ENCODE measurements at regions not wholly inside any gene's neighbourhood (a gene's known extent, or its start where the extent isn't known, plus 50 kb on each side); places are given as distances from the start of the nearest gene placed in this dataset.

DNA sequence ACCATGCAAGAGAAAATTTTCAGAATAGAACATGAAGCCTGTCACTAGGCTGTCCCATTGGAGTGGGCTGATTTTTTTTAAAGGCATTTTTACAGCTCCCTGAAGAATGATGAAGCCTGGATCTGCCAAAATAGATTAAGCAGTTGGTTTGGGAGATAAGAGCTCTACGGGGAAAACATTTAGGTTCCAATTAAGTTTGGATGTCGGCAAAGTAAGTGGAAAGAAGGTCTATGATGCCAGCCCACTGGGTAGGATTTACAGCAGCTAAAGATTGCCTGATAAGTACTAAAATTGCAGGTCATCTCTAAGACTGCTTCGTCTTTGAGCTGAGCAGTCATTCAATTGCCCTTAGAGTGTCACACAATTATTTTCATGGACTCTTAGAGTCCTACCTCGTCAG lies 939.2 kb upstream of the CELF2 start:
- DNase-seq (ENCODE audit: low read depth in 1 of 2, low spot score in 1 of 2) (no peak), ATAC-seq (no peak), FAIRE-seq (no peak)
- TF ChIP-seq KDM1A (IDR thresholded peaks at IDR 0.05; ENCODE audit: low read depth): no peak
- ChIA-PET POLR2A (no interaction called here), CTCF (no interaction called here)
- no peak overlapping the region for H3K4me2 ChIP-seq
- H3K4me3 ChIP-seq: no peak overlapping the region
- no peaks in the 10 kb centered on the region for H3K4me1 ChIP-seq
- WGBS (ENCODE audit: missing lambda C conversion rate): 7% methylated on average over 4 of the region's 4 CpGs
- H3K9me3 ChIP-seq: peaks cover 3% of the 10 kb centered on the region; the same call in 1 of the 3 replicates
- no peak overlapping the region for H3K27ac ChIP-seq

DNA sequence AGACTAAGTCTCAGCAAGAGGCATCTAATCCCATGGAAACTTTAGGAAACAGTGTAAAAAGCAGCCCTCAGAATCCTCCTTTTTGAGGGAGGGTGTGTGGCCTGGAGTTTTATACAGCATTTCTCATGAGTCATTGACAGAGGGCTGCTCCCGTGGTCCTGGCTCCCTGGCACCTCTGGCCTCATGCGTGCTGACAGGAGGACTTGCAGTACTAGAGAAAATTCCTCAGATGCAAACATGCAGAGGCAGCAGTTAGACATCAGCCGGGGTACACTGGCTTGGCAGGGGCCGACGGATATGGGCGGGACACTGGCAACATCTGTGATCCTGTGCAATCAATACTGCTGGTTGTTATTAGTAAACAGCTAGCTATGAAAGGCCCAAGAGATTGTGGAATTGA lies 925.1 kb upstream of the CELF2 start:
- Histone ChIP-seq H3K27ac (no peak overlapping the region), H3K4me2 (no peak overlapping the region), H3K4me3 (no peak overlapping the region), H3K4me1 (no peaks in the 10 kb centered on the region), H3K9me3 (0 out of 3 replicates have a peak, but pooled peaks cover 2% of the 10 kb centered on the region)
- POLR2A ChIA-PET: no interaction called here
- DNase-seq (ENCODE audit: low read depth in 1 of 2, low spot score in 1 of 2) (no peak), FAIRE-seq (no peak), ATAC-seq (no peak)
- TF ChIP-seq EP300 (IDR thresholded peaks at IDR 0.05): no peak
- TF ChIP-seq HOXB13 (CRISPR knock-in tag; IDR thresholded peaks at IDR 0.05; ENCODE audit: low read depth): no peak
- no peak for TF ChIP-seq FOSB (CRISPR knock-in tag; IDR thresholded peaks at IDR 0.05)
- TF ChIP-seq, protein P1, sequence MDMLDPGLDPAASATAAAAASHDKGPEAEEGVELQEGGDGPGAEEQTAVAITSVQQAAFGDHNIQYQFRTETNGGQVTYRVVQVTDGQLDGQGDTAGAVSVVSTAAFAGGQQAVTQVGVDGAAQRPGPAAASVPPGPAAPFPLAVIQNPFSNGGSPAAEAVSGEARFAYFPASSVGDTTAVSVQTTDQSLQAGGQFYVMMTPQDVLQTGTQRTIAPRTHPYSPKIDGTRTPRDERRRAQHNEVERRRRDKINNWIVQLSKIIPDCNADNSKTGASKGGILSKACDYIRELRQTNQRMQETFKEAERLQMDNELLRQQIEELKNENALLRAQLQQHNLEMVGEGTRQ (IDR thresholded peaks at IDR 0.05): no peak
- TF ChIP-seq MAZ (IDR thresholded peaks at IDR 0.05; ENCODE audit: borderline replicate concordance, low read depth, low read length): no peak
- no peak for TF ChIP-seq GATA3 (IDR thresholded peaks at IDR 0.05; ENCODE audit: borderline replicate concordance)
- CTCF ChIA-PET: no interaction called here
- 48% methylated on average over 6 of the region's 6 CpGs for WGBS (ENCODE audit: missing lambda C conversion rate)

DNA sequence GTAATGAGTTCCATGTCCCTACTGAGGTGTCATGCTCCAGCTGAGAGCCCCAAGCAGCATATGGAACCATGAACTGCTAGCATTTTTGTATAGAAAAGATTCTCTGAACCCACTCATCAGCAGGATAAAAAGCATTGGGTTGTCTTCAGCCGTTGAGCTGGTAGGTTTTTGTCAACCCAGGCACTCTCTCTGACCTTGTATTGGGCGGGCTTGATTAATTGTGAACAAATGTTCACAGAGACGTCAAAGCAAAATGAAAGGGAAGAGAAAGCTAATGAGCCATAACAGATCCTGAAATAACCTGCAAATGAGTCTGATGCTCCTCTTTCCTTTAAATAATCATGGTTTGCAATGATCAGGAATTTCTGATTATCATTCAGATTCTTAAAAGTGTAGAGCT lies 924.7 kb upstream of the CELF2 start:
- WGBS (ENCODE audit: missing lambda C conversion rate): 41% methylated on average over 3 of the region's 3 CpGs
- DNase-seq (ENCODE audit: low read depth in 1 of 2, low spot score in 1 of 2) (no peak), FAIRE-seq (no peak), ATAC-seq (no peak)
- POLR2A ChIA-PET: interaction anchor here (0.6 kb wide), 1 partner anchor 29 kb away, joined by 3 read pairs; no protein-coding TSS in a partner anchor
- TF ChIP-seq, protein P1 (IDR thresholded peaks at IDR 0.05): no peak
- TF ChIP-seq, protein P2, sequence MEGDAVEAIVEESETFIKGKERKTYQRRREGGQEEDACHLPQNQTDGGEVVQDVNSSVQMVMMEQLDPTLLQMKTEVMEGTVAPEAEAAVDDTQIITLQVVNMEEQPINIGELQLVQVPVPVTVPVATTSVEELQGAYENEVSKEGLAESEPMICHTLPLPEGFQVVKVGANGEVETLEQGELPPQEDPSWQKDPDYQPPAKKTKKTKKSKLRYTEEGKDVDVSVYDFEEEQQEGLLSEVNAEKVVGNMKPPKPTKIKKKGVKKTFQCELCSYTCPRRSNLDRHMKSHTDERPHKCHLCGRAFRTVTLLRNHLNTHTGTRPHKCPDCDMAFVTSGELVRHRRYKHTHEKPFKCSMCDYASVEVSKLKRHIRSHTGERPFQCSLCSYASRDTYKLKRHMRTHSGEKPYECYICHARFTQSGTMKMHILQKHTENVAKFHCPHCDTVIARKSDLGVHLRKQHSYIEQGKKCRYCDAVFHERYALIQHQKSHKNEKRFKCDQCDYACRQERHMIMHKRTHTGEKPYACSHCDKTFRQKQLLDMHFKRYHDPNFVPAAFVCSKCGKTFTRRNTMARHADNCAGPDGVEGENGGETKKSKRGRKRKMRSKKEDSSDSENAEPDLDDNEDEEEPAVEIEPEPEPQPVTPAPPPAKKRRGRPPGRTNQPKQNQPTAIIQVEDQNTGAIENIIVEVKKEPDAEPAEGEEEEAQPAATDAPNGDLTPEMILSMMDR (IDR thresholded peaks at IDR 0.05): no peak
- TF ChIP-seq ELK1 (IDR thresholded peaks at IDR 0.05; ENCODE audit: low read depth, low read length) (no peak), KDM1A (IDR thresholded peaks at IDR 0.05; ENCODE audit: low read depth) (no peak), CHD4 (IDR thresholded peaks at IDR 0.05; ENCODE audit: borderline replicate concordance) (no peak), KDM5A (IDR thresholded peaks at IDR 0.05) (no peak), JUN (IDR thresholded peaks at IDR 0.05) (no peak), CEBPB (IDR thresholded peaks at IDR 0.05) (no peak), GATA3 (IDR thresholded peaks at IDR 0.05; ENCODE audit: borderline replicate concordance) (no peak), RARB (CRISPR knock-in tag; IDR thresholded peaks at IDR 0.05) (no peak), SREBF2 (IDR thresholded peaks at IDR 0.05) (no peak), RNF2 (IDR thresholded peaks at IDR 0.05; ENCODE audit: borderline replicate concordance, low read depth) (no peak), EHMT2 (IDR thresholded peaks at IDR 0.05; ENCODE audit: low read depth) (no peak), EHF (CRISPR knock-in tag; IDR thresholded peaks at IDR 0.05) (no peak), NPAS2 (CRISPR knock-in tag; IDR thresholded peaks at IDR 0.05; ENCODE audit: borderline replicate concordance) (no peak), MYC (IDR thresholded peaks at IDR 0.05; ENCODE audit: borderline replicate concordance, low read length) (no peak)
- no peak overlapping the region for H3K4me2 ChIP-seq
- no peaks in the 10 kb centered on the region for H3K4me1 ChIP-seq
- 0 out of 3 replicates have a peak, but pooled peaks cover 2% of the 10 kb centered on the region for H3K9me3 ChIP-seq
- CTCF ChIA-PET: no interaction called here
- H3K27ac ChIP-seq: no peak overlapping the region
- no peak overlapping the region for H3K4me3 ChIP-seq
